Upper lobe of left lung (tissue), 6 donors: ENCODE measurements at regions not wholly inside any gene's neighbourhood (a gene's known extent, or its start where the extent isn't known, plus 50 kb on each side); places are given as distances from the start of the nearest gene placed in this dataset.
A peak's percentile ranks its signal among the peaks of the same experiment; 100 is the strongest.
"Not testable (repeated sequence)": the region's sequence is repeated elsewhere in the genome, so short reads cannot be mapped to it uniquely, and the experiment has no call there.

Experiments
- ATAC-seq, 2 donors: fragments of 200-7000 bp; cut with Tn5 transposase; one replicate each; pipeline ENCODE4 v1.9.1; 2022; ENCODE audit warnings: mild to moderate bottlenecking in 2 of 2, moderate library complexity in 2 of 2; ENCODE audit not compliant: low FRiP score in 2 of 2
- DNase-seq, 2 donors: peaks; one replicate each; pipeline ENCODE4 v3.0.0-alpha.2; 2019 to 2020
- H3K27ac ChIP-seq, 4 donors: fragments of 200-600 bp; sonication (generic); one replicate each; pipeline ENCODE4 v1.5.1; 2016 to 2019
- H3K27me3 ChIP-seq, 4 donors: fragments of 200-600 bp; sonication (generic); one replicate each; pipeline ENCODE4 v1.5.1; 2017 to 2019
- H3K36me3 ChIP-seq, 4 donors: fragments of 200-600 bp; sonication (generic); one replicate each; pipeline ENCODE4 v1.5.1; 2016 to 2019
- H3K4me1 ChIP-seq, 4 donors: fragments of 200-600 bp; sonication (generic); one replicate each; pipeline ENCODE4 v1.5.1; 2018 to 2019
- H3K4me3 ChIP-seq, 4 donors: fragments of 200-600 bp; sonication (generic); one replicate each; pipeline ENCODE4 v1.5.1; 2017 to 2019; ENCODE audit warnings: mild to moderate bottlenecking in 2 of 4, moderate library complexity in 1 of 4
- H3K9me3 ChIP-seq, 4 donors: fragments of 200-600 bp; sonication (generic); one replicate each; pipeline ENCODE4 v1.5.1; 2018 to 2019
- CTCF ChIP-seq, 6 experiments: fragments of 450-650 bp in 4 of 6; fragments of 200-600 bp in 2 of 6; sonication (generic) in 2 of 6; IDR thresholded peaks; one replicate each; pipeline ENCODE4 v1.5.1; 2016 to 2019; ENCODE audit warnings: antibody characterized with exemption in 6 of 6
- EP300 ChIP-seq, 4 donors: sonication (generic); formaldehyde crosslinking; IDR thresholded peaks; one replicate each; pipeline ENCODE4 v1.5.1; 2017; ENCODE audit warnings: antibody characterized with exemption in 4 of 4, control low read depth in 2 of 4
- POLR2A ChIP-seq, 4 donors: fragments of 450-650 bp; IDR thresholded peaks; one replicate each; pipeline ENCODE4 v1.5.1; 2016 to 2017; ENCODE audit warnings: antibody characterized with exemption in 4 of 4, mild to moderate bottlenecking in 2 of 4
- POLR2AphosphoS5 ChIP-seq, 2 donors: sonication (generic); formaldehyde crosslinking; IDR thresholded peaks; one replicate each; pipeline ENCODE4 v1.5.1; 2017; ENCODE audit warnings: antibody characterized with exemption in 2 of 2
- WGBS, 2 donors: methylation state at CpG; one replicate each; pipeline ENCODE4 v1.1.5; 2017 to 2018; 5-methylcytosine and 5-hydroxymethylcytosine counted together
- donor health status: DM: no; HTN: no; CAD: no; lungs with moderate emphysema.
- donor health status: DM: no; HTN: yes; CAD: no; lungs with severe emphysema.

GRCh38 chr4:188728359-188728758 lies 589.1 kb downstream of the TRIML1 start:
- Histone ChIP-seq H3K4me1 (no peaks in the 10 kb centered on the region), H3K9me3 (no peaks in the 10 kb centered on the region), H3K27me3 (no peaks in the 10 kb centered on the region), H3K36me3 (no peaks in the 10 kb centered on the region), H3K27ac (no peak overlapping the region), H3K4me3 (no peak overlapping the region)
- WGBS, 2 donors = 25 to 51% methylated on average over 1 of the region's 1 CpG
- DNase-seq (no peak), ATAC-seq (no peak)
- TF ChIP-seq POLR2AphosphoS5 (IDR thresholded peaks at IDR 0.05) (no peak), EP300 (IDR thresholded peaks at IDR 0.05) (no peak), CTCF (IDR thresholded peaks at IDR 0.05) (no peak), POLR2A (IDR thresholded peaks at IDR 0.05) (no peak)

GRCh38 chr4:188732131-188732530 lies 592.9 kb downstream of the TRIML1 start:
- H3K36me3 ChIP-seq = no peaks in the 10 kb centered on the region
- DNase-seq (no peak), ATAC-seq (no peak)
- H3K4me3 ChIP-seq = no peak overlapping the region
- H3K4me1 ChIP-seq = no peaks in the 10 kb centered on the region
- H3K27me3 ChIP-seq = no peaks in the 10 kb centered on the region
- no peak overlapping the region for H3K27ac ChIP-seq
- TF ChIP-seq EP300 (IDR thresholded peaks at IDR 0.05) = no peak
- TF ChIP-seq POLR2AphosphoS5 (IDR thresholded peaks at IDR 0.05) = no peak
- no peak for TF ChIP-seq POLR2A (IDR thresholded peaks at IDR 0.05)
- no peak for TF ChIP-seq CTCF (IDR thresholded peaks at IDR 0.05)
- H3K9me3 ChIP-seq = no peaks in the 10 kb centered on the region
- 72 to 80% methylated on average over 3 of the region's 3 CpGs for WGBS, 2 donors

GRCh38 chr4:188735082-188735481 lies 595.8 kb downstream of the TRIML1 start:
- Histone ChIP-seq H3K27me3 (no peaks in the 10 kb centered on the region), H3K4me1 (no peaks in the 10 kb centered on the region), H3K4me3 (no peak overlapping the region), H3K27ac (no peak overlapping the region), H3K36me3 (no peaks in the 10 kb centered on the region), H3K9me3 (no peaks in the 10 kb centered on the region)
- ATAC-seq = no peak
- peak in 1 of 2 donors; percentile 64 for DNase-seq
- TF ChIP-seq POLR2AphosphoS5 (IDR thresholded peaks at IDR 0.05) (no peak), CTCF (IDR thresholded peaks at IDR 0.05) (no peak), EP300 (IDR thresholded peaks at IDR 0.05) (no peak), POLR2A (IDR thresholded peaks at IDR 0.05) (no peak)
- 95 to 96% methylated on average over 7 to 9 of the region's 15 CpGs for WGBS, 2 donors

- Histone ChIP-seq H3K27me3 (no peaks in the 10 kb centered on the region), H3K9me3 (no peaks in the 10 kb centered on the region), H3K4me3 (no peak overlapping the region), H3K27ac (no peak overlapping the region), H3K36me3 (no peaks in the 10 kb centered on the region), H3K4me1 (no peaks in the 10 kb centered on the region)
- ATAC-seq = no peak
- no peak for DNase-seq
- whole genome bisulfite sequencing, 2 donors = 81 to 85% methylated on average over 4 of the region's 4 CpGs
- TF ChIP-seq CTCF (IDR thresholded peaks at IDR 0.05) (no peak), EP300 (IDR thresholded peaks at IDR 0.05) (no peak), POLR2A (IDR thresholded peaks at IDR 0.05) (no peak)
Measured at GRCh38 chr4:188737251-188738002, 598.2 kb downstream of the TRIML1 start.

GRCh38 chr4:188738290-188738689 lies 599.0 kb downstream of the TRIML1 start:
- not testable (repeated sequence) for H3K36me3 ChIP-seq, ATAC-seq, H3K9me3 ChIP-seq, H3K4me1 ChIP-seq, H3K27me3 ChIP-seq, H3K27ac ChIP-seq
- DNase-seq = peak in 1 of 2 donors; percentile 73
- 85 to 96% methylated on average over 13 to 24 of the region's 24 CpGs for WGBS, 2 donors
- peak overlapping the region in 2 of 4 donors; percentile 27 to 32 for H3K4me3 ChIP-seq

- not testable (repeated sequence) for ATAC-seq, H3K4me1 ChIP-seq, H3K27me3 ChIP-seq, DNase-seq, H3K36me3 ChIP-seq, H3K9me3 ChIP-seq, H3K4me3 ChIP-seq, H3K27ac ChIP-seq
- WGBS, 2 donors = no CpG with 5 or more reads among the region's 1 CpG
Measured at GRCh38 chr4:188740172-188740571, 600.9 kb downstream of the TRIML1 start.

- not testable (repeated sequence) for H3K4me1 ChIP-seq, H3K27ac ChIP-seq, H3K36me3 ChIP-seq, H3K4me3 ChIP-seq, H3K27me3 ChIP-seq, ATAC-seq, H3K9me3 ChIP-seq, DNase-seq
- 50 to 71% methylated on average over 1 of the region's 1 CpG for WGBS, 2 donors
Measured at GRCh38 chr4:188740791-188741190, 601.5 kb downstream of the TRIML1 start.
